Keratinocyte (primary cell): ENCODE measurements at regions not wholly inside any gene's neighbourhood (a gene's known extent, or its start where the extent isn't known, plus 50 kb on each side); places are given as distances from the start of the nearest gene placed in this dataset.
"Not testable (repeated sequence)": the region's sequence is repeated elsewhere in the genome, so short reads cannot be mapped to it uniquely, and the experiment has no call there.

Experiments used
- DNase-seq: peaks from one replicate; pipeline ENCODE4 v3.0.0-alpha.2; 2011; ENCODE audit warnings: low read depth, missing footprints, low spot score
- FAIRE-seq: peaks from 2 replicates; lab custom pipeline; 2011; peaks lifted over from hg19 to GRCh38; lab: Jason Lieb, UNC
- H2AFZ ChIP-seq: 2 replicates; pipeline ENCODE4 v1.6.0; 2012; ENCODE audit warnings: low read length, control low read depth, inconsistent platforms; ENCODE audit not compliant: control insufficient read depth
- H3K27ac ChIP-seq: 2 replicates; pipeline ENCODE4 v1.5.1; 2011; ENCODE audit warnings: low read length; ENCODE audit not compliant: control insufficient read depth, insufficient read depth
- H3K27me3 ChIP-seq: 3 replicates; pipeline ENCODE4 v1.6.0; 2011; ENCODE audit warnings: low read length; ENCODE audit not compliant: control insufficient read depth, insufficient read depth; ENCODE audit errors: extremely low read depth
- H3K36me3 ChIP-seq, 2 experiments: 2 replicates in 1 of 2; 3 replicates in 1 of 2; pipeline ENCODE4 v1.5.1; 2011; ENCODE audit warnings: low read length in 2 of 2, mild to moderate bottlenecking in 1 of 2; ENCODE audit not compliant: control insufficient read depth in 2 of 2, insufficient read depth in 2 of 2; ENCODE audit errors: extremely low read depth in 1 of 2
- H3K4me1 ChIP-seq: 3 replicates; pipeline ENCODE4 v1.5.1; 2011; ENCODE audit warnings: low read length; ENCODE audit not compliant: control insufficient read depth, insufficient read depth; ENCODE audit errors: extremely low read depth
- H3K4me2 ChIP-seq: 3 replicates; pipeline ENCODE4 v1.6.0; 2011; ENCODE audit warnings: low read depth, low read length; ENCODE audit not compliant: control insufficient read depth, insufficient read depth; ENCODE audit errors: extremely low read depth
- H3K4me3 ChIP-seq, 3 experiments: fragments of 200-600 bp in 1 of 3; sonication (generic) in 1 of 3; 2 replicates in 2 of 3; 3 replicates in 1 of 3; pipeline ENCODE4 v1.5.1; 2011 to 2016; ENCODE audit warnings: low read length in 3 of 3, mild to moderate bottlenecking in 3 of 3, control low read depth in 2 of 3, inconsistent platforms in 1 of 3, low read depth in 1 of 3, mixed read lengths in 1 of 3, mixed run types in 1 of 3, moderate library complexity in 1 of 3; ENCODE audit not compliant: control insufficient read depth in 2 of 3, insufficient read depth in 2 of 3; ENCODE audit errors: extremely low read depth in 1 of 3
- H3K79me2 ChIP-seq: 2 replicates; pipeline ENCODE4 v1.6.0; 2012; ENCODE audit warnings: low read length; ENCODE audit not compliant: control insufficient read depth, insufficient read depth
- H3K9ac ChIP-seq: 3 replicates; pipeline ENCODE4 v1.6.0; 2011; ENCODE audit warnings: low read length; ENCODE audit not compliant: control insufficient read depth, insufficient read depth; ENCODE audit errors: extremely low read depth
- H3K9me1 ChIP-seq: 3 replicates; pipeline ENCODE4 v1.6.0; 2011; ENCODE audit warnings: low read length; ENCODE audit not compliant: control insufficient read depth, insufficient read depth; ENCODE audit errors: extremely low read depth
- H3K9me3 ChIP-seq: 2 replicates; pipeline ENCODE4 v1.5.1; 2012; ENCODE audit warnings: low read depth, low read length; ENCODE audit not compliant: control insufficient read depth
- H4K20me1 ChIP-seq: 3 replicates; pipeline ENCODE4 v1.6.0; 2011; ENCODE audit warnings: low read length; ENCODE audit not compliant: control insufficient read depth, insufficient read depth; ENCODE audit errors: extremely low read depth
- EZH2 ChIP-seq: IDR thresholded peaks from one replicate; pipeline ENCODE4 v1.6.1; 2012; ENCODE audit warnings: inconsistent platforms, mild to moderate bottlenecking, low read length, moderate library complexity
- dilution Hi-C: fragments of 300-500 bp; cut with MboI; formaldehyde crosslinking; loops from one replicate; pipeline ENCODE4 v1.7.0; 2020; ENCODE audit warnings: low sequenced_read_pairs; ENCODE audit not compliant: extremely low pct_ligation_motif_present
- TF ChIP-seq, protein P1 (sequence below), 3 experiments: IDR thresholded peaks in 1 of 3; conservative IDR thresholded peaks in 1 of 3; optimal IDR thresholded peaks in 1 of 3; 2 replicates in 2 of 3; 3 replicates in 1 of 3; pipeline versions ENCODE3 to v1.5.1; 2011; ENCODE audit warnings: low read length in 3 of 3, mild to moderate bottlenecking in 3 of 3, moderate library complexity in 2 of 3, control low read depth in 1 of 3, inconsistent platforms in 1 of 3; ENCODE audit not compliant: insufficient read depth in 2 of 3; ENCODE audit errors: extremely low read depth in 1 of 3

DNA sequence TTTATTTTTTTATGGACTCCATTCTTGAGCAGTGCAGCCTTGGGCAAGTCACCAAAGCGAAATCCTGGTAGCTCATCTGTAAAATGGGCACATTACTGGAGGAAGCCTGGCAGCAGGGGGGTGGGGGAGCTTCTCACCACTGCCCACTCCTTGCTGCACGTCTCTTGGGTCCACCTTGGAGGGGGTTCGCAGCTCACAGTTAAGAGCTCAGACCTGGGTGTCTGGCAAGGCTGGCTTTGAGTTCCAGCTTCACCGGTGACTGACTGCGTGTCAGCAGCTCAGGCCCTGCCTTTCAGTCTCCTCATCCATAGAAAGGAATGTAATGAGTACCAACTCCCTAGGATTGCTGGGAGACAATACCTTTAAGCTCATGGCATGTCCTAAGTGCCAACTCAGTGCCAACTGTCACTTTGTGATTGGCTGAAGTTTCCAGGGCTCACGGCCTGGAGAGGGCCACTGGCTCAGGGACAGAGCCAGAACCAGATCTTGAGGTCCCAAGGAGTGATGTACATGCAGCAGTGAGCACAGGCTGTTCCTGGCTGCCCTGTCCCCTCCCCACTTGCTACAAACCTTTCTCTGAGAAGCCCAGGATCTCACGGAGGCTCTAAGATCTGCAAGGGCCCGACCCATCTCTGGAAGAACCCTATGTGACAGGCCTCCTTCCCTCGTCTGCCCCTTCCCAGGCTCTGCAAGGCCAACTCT, 72.9 kb downstream of the C9orf50 start:
- Histone ChIP-seq H3K4me3 (no peak overlapping the region), H3K9ac (no peak overlapping the region), H3K27me3 (no peaks in the 10 kb centered on the region), H2AFZ (no peak overlapping the region), H3K9me3 (no peaks in the 10 kb centered on the region), H3K4me1 (peaks cover 3% of the 10 kb centered on the region), H3K79me2 (no peaks in the 10 kb centered on the region), H3K36me3 (no peaks in the 10 kb centered on the region), H3K27ac (no peak overlapping the region), H3K9me1 (no peaks in the 10 kb centered on the region), H4K20me1 (no peaks in the 10 kb centered on the region), H3K4me2 (no peak overlapping the region)
- FAIRE-seq = no peak
- DNase-seq = no peak
- TF ChIP-seq, protein P1, sequence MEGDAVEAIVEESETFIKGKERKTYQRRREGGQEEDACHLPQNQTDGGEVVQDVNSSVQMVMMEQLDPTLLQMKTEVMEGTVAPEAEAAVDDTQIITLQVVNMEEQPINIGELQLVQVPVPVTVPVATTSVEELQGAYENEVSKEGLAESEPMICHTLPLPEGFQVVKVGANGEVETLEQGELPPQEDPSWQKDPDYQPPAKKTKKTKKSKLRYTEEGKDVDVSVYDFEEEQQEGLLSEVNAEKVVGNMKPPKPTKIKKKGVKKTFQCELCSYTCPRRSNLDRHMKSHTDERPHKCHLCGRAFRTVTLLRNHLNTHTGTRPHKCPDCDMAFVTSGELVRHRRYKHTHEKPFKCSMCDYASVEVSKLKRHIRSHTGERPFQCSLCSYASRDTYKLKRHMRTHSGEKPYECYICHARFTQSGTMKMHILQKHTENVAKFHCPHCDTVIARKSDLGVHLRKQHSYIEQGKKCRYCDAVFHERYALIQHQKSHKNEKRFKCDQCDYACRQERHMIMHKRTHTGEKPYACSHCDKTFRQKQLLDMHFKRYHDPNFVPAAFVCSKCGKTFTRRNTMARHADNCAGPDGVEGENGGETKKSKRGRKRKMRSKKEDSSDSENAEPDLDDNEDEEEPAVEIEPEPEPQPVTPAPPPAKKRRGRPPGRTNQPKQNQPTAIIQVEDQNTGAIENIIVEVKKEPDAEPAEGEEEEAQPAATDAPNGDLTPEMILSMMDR (optimal IDR thresholded peaks at IDR 0.05 in 1 of 3, IDR thresholded peaks at IDR 0.05 in 1 of 3, conservative IDR thresholded peaks at IDR 0.05 in 1 of 3; ENCODE audit: extremely low read depth in 1 of 3, insufficient read depth in 2 of 3, low read length in 3 of 3) = no peak
- no peak for TF ChIP-seq EZH2
- dilution Hi-C loops = no loop called here

DNA sequence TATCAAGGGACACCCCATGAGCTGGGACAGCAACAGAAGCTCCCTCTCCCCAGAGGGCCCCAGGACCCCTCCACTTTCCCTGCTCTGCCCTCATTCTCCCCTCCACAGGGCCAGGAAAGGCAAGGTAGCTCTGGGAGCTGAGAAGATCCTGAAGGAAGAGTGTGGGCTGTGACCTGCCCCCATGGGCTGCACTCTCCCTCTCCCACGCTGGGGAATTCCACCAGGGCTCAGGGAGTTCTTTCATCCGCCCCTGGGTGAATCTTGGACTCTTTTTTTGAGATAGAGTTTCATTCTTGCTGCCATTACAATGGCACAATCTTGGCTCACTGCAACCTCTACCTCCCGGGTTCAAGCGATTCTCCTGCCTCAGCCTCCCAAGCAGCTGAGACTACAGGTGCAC, 73.8 kb downstream of the C9orf50 start:
- H3K4me2 ChIP-seq = no peak overlapping the region
- DNase-seq = no peak
- no peak overlapping the region for H3K9ac ChIP-seq
- H3K79me2 ChIP-seq = no peaks in the 10 kb centered on the region
- FAIRE-seq = no peak
- no peaks in the 10 kb centered on the region for H3K36me3 ChIP-seq
- peaks cover 3% of the 10 kb centered on the region for H3K4me1 ChIP-seq
- H3K27me3 ChIP-seq = no peaks in the 10 kb centered on the region
- H3K4me3 ChIP-seq = no peak overlapping the region
- TF ChIP-seq EZH2 = no peak
- TF ChIP-seq, protein P1 (optimal IDR thresholded peaks at IDR 0.05 in 1 of 3, IDR thresholded peaks at IDR 0.05 in 1 of 3, conservative IDR thresholded peaks at IDR 0.05 in 1 of 3; ENCODE audit: extremely low read depth in 1 of 3, insufficient read depth in 2 of 3, low read length in 3 of 3) = no peak
- H4K20me1 ChIP-seq = no peaks in the 10 kb centered on the region
- H2AFZ ChIP-seq = no peak overlapping the region
- H3K9me1 ChIP-seq = no peaks in the 10 kb centered on the region
- dilution Hi-C loops = no loop called here
- no peaks in the 10 kb centered on the region for H3K9me3 ChIP-seq
- no peak overlapping the region for H3K27ac ChIP-seq

DNA sequence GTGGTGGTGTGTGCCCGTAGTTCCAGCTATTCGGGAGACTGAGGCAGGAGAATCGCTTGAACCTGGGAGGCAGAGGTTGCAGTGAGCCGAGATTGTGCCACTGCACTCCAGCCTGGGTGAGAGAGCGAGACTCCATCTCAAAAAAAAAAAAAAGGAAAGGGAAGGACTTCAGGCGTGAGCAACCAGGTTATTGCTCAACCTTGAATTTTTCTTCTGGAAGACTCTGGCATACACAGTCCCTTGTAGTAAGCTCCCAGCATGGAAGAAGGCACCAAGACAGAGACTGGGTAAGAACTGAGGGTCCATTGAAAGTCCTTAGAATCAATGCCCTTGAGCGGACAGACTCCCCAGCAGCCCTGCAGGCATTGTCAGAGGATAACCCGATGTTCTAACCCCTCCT, 75.0 kb downstream of the C9orf50 start:
- H3K9ac ChIP-seq, dilution Hi-C loops, DNase-seq, H3K36me3 ChIP-seq, H3K4me3 ChIP-seq, H4K20me1 ChIP-seq, H2AFZ ChIP-seq, H3K79me2 ChIP-seq, H3K27me3 ChIP-seq, H3K4me2 ChIP-seq, H3K4me1 ChIP-seq, H3K9me1 ChIP-seq, H3K27ac ChIP-seq, H3K9me3 ChIP-seq, FAIRE-seq: not testable (repeated sequence)
